DND-41 (cell line): ENCODE measurements at regions not wholly inside any gene's neighbourhood (a gene's known extent, or its start where the extent isn't known, plus 50 kb on each side); places are given as distances from the start of the nearest gene placed in this dataset.

ENCODE experiments used
- ATAC-seq: fragments of 200-7000 bp; cut with Tn5 transposase; 3 replicates; pipeline ENCODE4 v1.9.1; 2021; ENCODE audit warnings: low read depth; ENCODE audit not compliant: insufficient read depth
- DNase-seq: peaks from one replicate; pipeline ENCODE4 v3.0.0-alpha.2; 2020
- H2AFZ ChIP-seq: 2 replicates; pipeline ENCODE4 v1.6.0; 2012; ENCODE audit warnings: low read depth, low read length
- H3K27ac ChIP-seq: 2 replicates; pipeline ENCODE4 v1.5.1; 2012; ENCODE audit warnings: low read length, inconsistent platforms
- H3K27me3 ChIP-seq: fragments of 200-600 bp; sonication (generic); 2 replicates; pipeline ENCODE4 v1.6.0; 2012; ENCODE audit warnings: low read length, mild to moderate bottlenecking, inconsistent platforms; ENCODE audit not compliant: insufficient read depth, poor library complexity
- H3K36me3 ChIP-seq: 2 replicates; pipeline ENCODE4 v1.5.1; 2012; ENCODE audit warnings: low read length, inconsistent platforms; ENCODE audit not compliant: insufficient read depth
- H3K4me1 ChIP-seq: 2 replicates; pipeline ENCODE4 v1.5.1; 2012; ENCODE audit warnings: mild to moderate bottlenecking, low read length; ENCODE audit not compliant: insufficient read depth
- H3K4me2 ChIP-seq: 2 replicates; pipeline ENCODE4 v1.6.0; 2012; ENCODE audit warnings: mild to moderate bottlenecking, moderate library complexity, low read length, inconsistent platforms; ENCODE audit not compliant: insufficient read depth
- H3K4me3 ChIP-seq, 2 experiments: fragments of 200-600 bp in 1 of 2; shearing (Covaris generic) in 1 of 2; 2 replicates each; pipeline ENCODE4 v1.5.1; 2012 to 2016; ENCODE audit warnings: inconsistent platforms in 2 of 2, low read length in 2 of 2, mild to moderate bottlenecking in 2 of 2, low read depth in 1 of 2, moderate library complexity in 1 of 2
- H3K79me2 ChIP-seq: 2 replicates; pipeline ENCODE4 v1.6.0; 2012; ENCODE audit warnings: low read length, inconsistent platforms; ENCODE audit not compliant: insufficient read depth
- H3K9ac ChIP-seq: 2 replicates; pipeline ENCODE4 v1.6.0; 2012; ENCODE audit warnings: low read depth, mild to moderate bottlenecking, inconsistent platforms, low read length, moderate library complexity
- H3K9me3 ChIP-seq: 2 replicates; pipeline ENCODE4 v1.5.1; 2012; ENCODE audit warnings: low read length, moderate library complexity, mild to moderate bottlenecking, inconsistent platforms; ENCODE audit not compliant: insufficient read depth, severe bottlenecking
- H4K20me1 ChIP-seq: 2 replicates; pipeline ENCODE4 v1.6.0; 2012; ENCODE audit warnings: low read length; ENCODE audit not compliant: insufficient read depth
- EZH2 ChIP-seq: IDR thresholded peaks from 3 replicates; pipeline ENCODE4 v1.6.1; 2012; ENCODE audit warnings: borderline replicate concordance, low read depth, mild to moderate bottlenecking, moderate library complexity, low read length, inconsistent platforms; ENCODE audit not compliant: severe bottlenecking
- TF ChIP-seq, protein P1 (sequence below): IDR thresholded peaks from 2 replicates; pipeline ENCODE4 v1.5.1; 2012; ENCODE audit warnings: borderline replicate concordance, low read length, moderate library complexity, mild to moderate bottlenecking; ENCODE audit not compliant: poor library complexity, severe bottlenecking; ENCODE audit errors: extremely low read depth

- Histone ChIP-seq H3K4me2 (no peak overlapping the region), H3K27ac (no peak overlapping the region), H3K4me3 (no peak overlapping the region), H3K27me3 (peaks cover 5% of the 10 kb centered on the region), H3K9me3 (no peaks in the 10 kb centered on the region), H3K9ac (no peak overlapping the region), H2AFZ (no peak overlapping the region), H3K36me3 (no peaks in the 10 kb centered on the region), H3K79me2 (no peaks in the 10 kb centered on the region), H4K20me1 (no peaks in the 10 kb centered on the region), H3K4me1 (no peaks in the 10 kb centered on the region)
- TF ChIP-seq EZH2: no peak
- TF ChIP-seq, protein P1, sequence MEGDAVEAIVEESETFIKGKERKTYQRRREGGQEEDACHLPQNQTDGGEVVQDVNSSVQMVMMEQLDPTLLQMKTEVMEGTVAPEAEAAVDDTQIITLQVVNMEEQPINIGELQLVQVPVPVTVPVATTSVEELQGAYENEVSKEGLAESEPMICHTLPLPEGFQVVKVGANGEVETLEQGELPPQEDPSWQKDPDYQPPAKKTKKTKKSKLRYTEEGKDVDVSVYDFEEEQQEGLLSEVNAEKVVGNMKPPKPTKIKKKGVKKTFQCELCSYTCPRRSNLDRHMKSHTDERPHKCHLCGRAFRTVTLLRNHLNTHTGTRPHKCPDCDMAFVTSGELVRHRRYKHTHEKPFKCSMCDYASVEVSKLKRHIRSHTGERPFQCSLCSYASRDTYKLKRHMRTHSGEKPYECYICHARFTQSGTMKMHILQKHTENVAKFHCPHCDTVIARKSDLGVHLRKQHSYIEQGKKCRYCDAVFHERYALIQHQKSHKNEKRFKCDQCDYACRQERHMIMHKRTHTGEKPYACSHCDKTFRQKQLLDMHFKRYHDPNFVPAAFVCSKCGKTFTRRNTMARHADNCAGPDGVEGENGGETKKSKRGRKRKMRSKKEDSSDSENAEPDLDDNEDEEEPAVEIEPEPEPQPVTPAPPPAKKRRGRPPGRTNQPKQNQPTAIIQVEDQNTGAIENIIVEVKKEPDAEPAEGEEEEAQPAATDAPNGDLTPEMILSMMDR: no peak
- no peak for ATAC-seq
- DNase-seq: no peak
These were observed 140.6 kb downstream of the SYF2 start for GRCh38 chr1:25091658-25092057.

DNA sequence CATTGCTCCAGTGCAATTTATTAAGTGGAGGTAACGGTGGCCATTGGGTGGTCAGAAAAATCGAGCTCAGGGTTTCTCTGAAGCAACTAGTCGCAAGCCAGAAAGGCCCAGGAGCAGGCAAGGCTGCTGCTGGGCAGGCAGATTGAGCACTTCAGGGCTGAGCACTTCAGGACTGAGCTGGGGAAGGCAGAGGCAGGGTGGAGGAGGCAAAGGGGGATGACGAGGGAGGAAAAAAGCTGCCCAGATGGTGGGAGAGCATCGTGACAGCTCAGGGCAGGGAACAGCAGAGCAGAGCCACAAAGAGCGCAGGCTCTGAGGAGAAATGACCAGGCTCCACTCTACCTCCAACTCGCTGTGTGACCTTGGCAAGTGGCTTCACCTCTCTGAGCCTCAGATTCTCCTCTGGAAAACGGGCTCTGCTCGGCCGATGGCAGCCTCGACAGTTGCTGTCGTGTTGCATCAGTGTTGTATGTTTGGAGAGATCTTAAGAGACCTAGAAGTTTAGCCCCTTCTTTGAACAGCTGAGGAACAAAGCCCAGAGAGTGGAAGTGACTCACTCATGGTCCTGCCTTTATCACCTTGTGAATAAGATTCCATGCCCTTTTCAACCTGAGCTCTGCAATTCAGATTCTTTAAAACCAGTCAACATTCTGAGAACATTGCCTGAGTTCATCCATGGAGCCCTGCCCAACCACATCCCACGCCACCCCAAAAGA is 141.4 kb downstream of the SYF2 start:
- Histone ChIP-seq H3K4me1 (no peaks in the 10 kb centered on the region), H3K4me2 (no peak overlapping the region)
- ATAC-seq: no peak

GRCh38 chr1:25089772-25090171 is 142.5 kb downstream of the SYF2 start:
- H3K36me3 ChIP-seq: no peaks in the 10 kb centered on the region
- H3K4me1 ChIP-seq: no peaks in the 10 kb centered on the region
- no peaks in the 10 kb centered on the region for H3K79me2 ChIP-seq
- TF ChIP-seq EZH2: no peak
- TF ChIP-seq, protein P1: no peak
- no peak for ATAC-seq
- H3K9ac ChIP-seq: no peak overlapping the region
- H3K4me3 ChIP-seq: no peak overlapping the region
- DNase-seq: no peak
- no peaks in the 10 kb centered on the region for H3K9me3 ChIP-seq
- no peak overlapping the region for H3K4me2 ChIP-seq
- H4K20me1 ChIP-seq: no peaks in the 10 kb centered on the region
- no peak overlapping the region for H3K27ac ChIP-seq
- peaks cover under 1% of the 10 kb centered on the region for H3K27me3 ChIP-seq
- H2AFZ ChIP-seq: no peak overlapping the region

More for the DNA sequence above, 141.4 kb downstream of the SYF2 start:
- TF ChIP-seq EZH2: no peak
- TF ChIP-seq, protein P1: no peak
- Histone ChIP-seq H3K9me3 (no peaks in the 10 kb centered on the region), H3K4me3 (no peak overlapping the region), H3K27me3 (no peaks in the 10 kb centered on the region), H3K27ac (no peak overlapping the region), H2AFZ (no peak overlapping the region), H4K20me1 (no peaks in the 10 kb centered on the region), H3K79me2 (no peaks in the 10 kb centered on the region), H3K36me3 (no peaks in the 10 kb centered on the region), H3K9ac (no peak overlapping the region)
- no peak for DNase-seq
